ACC112 (cell line): ENCODE measurements at regions not wholly inside any gene's neighbourhood (a gene's known extent, or its start where the extent isn't known, plus 50 kb on each side); places are given as distances from the start of the nearest gene placed in this dataset.

Source experiments
- H2AFZ ChIP-seq: fragments of 200-600 bp; sonication (generic); one replicate; pipeline ENCODE4 v1.6.0; 2017; ENCODE audit warnings: antibody characterized with exemption, low read length; ENCODE audit not compliant: unreplicated experiment
- H3K27ac ChIP-seq: fragments of 200-600 bp; sonication (generic); 2 replicates; pipeline ENCODE4 v1.5.1; 2014; ENCODE audit warnings: low read depth, mild to moderate bottlenecking, antibody characterized with exemption, low read length, moderate library complexity
- H3K27me3 ChIP-seq: fragments of 200-600 bp; sonication (generic); 2 replicates; pipeline ENCODE4 v1.6.1; 2014; ENCODE audit warnings: mild to moderate bottlenecking, antibody characterized with exemption, low read length, moderate library complexity, mixed read lengths; ENCODE audit not compliant: insufficient read depth
- H3K36me3 ChIP-seq: fragments of 200-600 bp; sonication (generic); 2 replicates; pipeline ENCODE4 v1.6.1; 2016; ENCODE audit warnings: mild to moderate bottlenecking, antibody characterized with exemption, low read length, moderate library complexity, mixed read lengths; ENCODE audit not compliant: insufficient read depth
- H3K4me1 ChIP-seq: fragments of 200-600 bp; sonication (generic); one replicate; pipeline ENCODE4 v1.6.1; 2016; ENCODE audit warnings: low read length, mixed read lengths; ENCODE audit not compliant: insufficient read depth, unreplicated experiment, control insufficient read depth
- H3K4me3 ChIP-seq: fragments of 200-600 bp; sonication (generic); 2 replicates; pipeline ENCODE4 v1.5.1; 2014; ENCODE audit warnings: mild to moderate bottlenecking, low read depth, low read length
- H3K79me2 ChIP-seq: fragments of 200-600 bp; sonication (generic); one replicate; pipeline ENCODE4 v1.6.0; 2016; ENCODE audit warnings: low read length; ENCODE audit not compliant: control insufficient read depth, unreplicated experiment, insufficient read depth

DNA sequence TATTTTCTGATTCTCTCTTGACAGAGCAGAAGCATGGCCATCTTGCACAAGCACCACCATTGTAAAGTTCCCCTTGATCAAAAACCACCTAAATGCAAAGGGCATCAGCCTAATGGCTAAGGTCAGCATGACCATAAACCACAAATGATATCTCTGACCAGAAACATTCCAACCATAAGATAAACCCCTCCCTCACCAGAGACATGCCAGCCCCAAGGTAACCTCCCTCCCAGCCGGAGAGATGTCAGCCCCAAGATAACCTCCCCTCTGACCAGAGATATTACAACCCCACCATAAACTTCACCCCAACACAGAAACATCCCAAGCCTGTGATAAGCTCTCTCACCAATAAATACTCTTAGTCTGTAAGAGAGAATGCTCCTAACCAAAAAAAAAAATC lies 72.1 kb upstream of the CDK1 start:
- peaks cover 7% of the 10 kb centered on the region for H3K4me1 ChIP-seq
- H3K79me2 ChIP-seq: no peaks in the 10 kb centered on the region
- H2AFZ ChIP-seq: no peak overlapping the region
- no peak overlapping the region for H3K4me3 ChIP-seq
- no peaks in the 10 kb centered on the region for H3K36me3 ChIP-seq
- no peaks in the 10 kb centered on the region for H3K27me3 ChIP-seq
- no peak overlapping the region for H3K27ac ChIP-seq

DNA sequence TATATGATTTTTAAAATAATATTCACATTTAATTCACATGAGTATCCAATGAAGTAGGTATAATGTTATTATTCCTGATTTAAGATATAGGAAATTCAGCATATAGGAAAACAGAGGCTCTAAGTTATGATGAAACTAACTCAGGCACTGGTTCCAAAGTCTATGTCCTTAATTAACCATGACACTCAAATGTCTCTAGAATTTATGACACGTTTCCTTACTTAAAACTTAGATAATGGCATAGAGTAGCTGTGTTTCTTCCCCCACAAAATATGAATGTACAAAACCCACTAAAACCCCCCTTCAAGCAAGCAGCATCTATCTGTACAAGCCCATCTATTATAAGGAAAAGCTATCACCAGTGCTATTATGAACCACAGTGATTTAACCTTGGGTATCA lies 72.9 kb upstream of the CDK1 start:
- H3K4me1 ChIP-seq: peaks cover 7% of the 10 kb centered on the region
- no peaks in the 10 kb centered on the region for H3K27me3 ChIP-seq
- no peaks in the 10 kb centered on the region for H3K79me2 ChIP-seq
- H3K36me3 ChIP-seq: no peaks in the 10 kb centered on the region
- no peak overlapping the region for H3K4me3 ChIP-seq
- H3K27ac ChIP-seq: no peak overlapping the region
- H2AFZ ChIP-seq: no peak overlapping the region

DNA sequence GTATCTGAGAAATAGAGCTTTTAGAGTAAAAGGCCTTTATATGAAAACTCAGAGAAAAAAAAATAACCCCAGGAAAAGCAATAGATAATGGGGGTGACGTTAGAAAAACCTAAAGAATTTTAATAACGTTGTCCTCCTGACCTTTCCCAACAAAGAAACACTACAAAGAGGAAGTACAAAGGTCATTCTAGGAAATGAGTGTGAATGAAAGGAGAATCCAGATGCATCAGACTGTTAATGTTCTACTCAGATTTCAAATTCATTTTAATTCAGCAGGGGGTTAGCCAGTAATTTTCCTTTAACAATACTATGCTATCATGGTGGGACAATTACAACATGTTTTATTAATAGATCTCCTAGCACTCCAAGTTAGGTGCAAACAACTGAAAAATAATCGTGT lies 73.8 kb upstream of the CDK1 start:
- H3K36me3 ChIP-seq: no peaks in the 10 kb centered on the region
- H3K27ac ChIP-seq: no peak overlapping the region
- H3K4me3 ChIP-seq: no peak overlapping the region
- no peaks in the 10 kb centered on the region for H3K79me2 ChIP-seq
- H2AFZ ChIP-seq: no peak overlapping the region
- H3K4me1 ChIP-seq: peaks cover 7% of the 10 kb centered on the region
- H3K27me3 ChIP-seq: no peaks in the 10 kb centered on the region

DNA sequence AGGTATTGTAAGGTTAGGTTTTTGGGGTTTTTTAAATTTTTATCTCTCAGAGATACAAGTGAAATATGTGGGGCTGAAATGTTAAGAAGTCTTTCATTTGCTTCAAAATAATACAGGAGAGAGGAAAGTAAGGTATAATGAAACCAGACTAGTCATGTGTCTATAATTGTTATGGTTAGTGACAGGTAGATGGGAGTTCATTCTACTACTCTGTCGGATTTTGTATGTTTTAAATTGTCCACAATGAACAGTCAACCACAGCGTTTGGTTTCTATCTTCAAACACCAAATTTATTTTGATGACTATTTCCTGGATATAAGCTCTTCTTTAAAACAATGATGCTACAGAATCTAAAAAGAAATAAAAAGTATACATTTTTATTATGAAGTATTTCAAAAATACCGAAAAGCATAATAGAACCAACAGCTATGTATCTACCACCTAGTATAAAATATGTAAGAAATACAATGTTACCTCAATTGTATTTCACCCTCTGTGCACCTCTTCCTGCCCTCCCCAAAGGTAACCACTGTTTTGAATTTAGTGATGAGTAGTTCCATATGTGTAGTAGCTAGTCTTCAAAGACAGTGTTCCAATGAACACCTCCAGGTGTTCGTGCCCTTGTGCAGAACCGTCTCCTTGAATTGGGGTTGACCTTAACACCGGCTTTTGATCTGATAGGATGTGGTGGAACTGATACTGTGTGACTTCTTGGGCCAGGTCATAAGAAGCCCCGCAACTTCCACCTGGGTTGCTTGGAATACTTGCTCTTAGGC lies 74.8 kb upstream of the CDK1 start:
- Histone ChIP-seq H3K27ac (no peak overlapping the region), H2AFZ (no peak overlapping the region)

DNA sequence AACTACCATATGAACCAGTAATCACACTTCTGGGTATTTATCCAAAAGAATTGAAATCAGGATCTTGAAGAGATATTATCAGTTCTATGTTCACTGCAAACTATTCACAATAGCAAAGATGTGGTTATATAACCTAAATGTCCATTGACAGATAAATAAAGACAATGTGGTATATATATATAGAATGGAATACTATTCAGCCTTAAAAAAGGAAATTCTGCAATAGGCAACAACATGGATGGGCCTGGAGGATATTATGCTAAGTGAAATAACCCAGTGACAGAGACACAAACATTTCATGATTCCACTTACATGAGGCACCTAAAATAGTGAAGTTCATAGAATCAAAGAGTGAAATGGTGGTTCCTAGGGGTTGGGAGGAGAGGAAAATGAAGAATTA lies 90.6 kb upstream of the CDK1 start:
- Histone ChIP-seq H3K4me1 (no peaks in the 10 kb centered on the region), H3K27me3 (peaks cover 9% of the 10 kb centered on the region; the same call in 1 of the 2 replicates), H3K4me3 (no peak overlapping the region), H2AFZ (no peak overlapping the region), H3K36me3 (no peaks in the 10 kb centered on the region), H3K79me2 (no peaks in the 10 kb centered on the region), H3K27ac (no peak overlapping the region)

More for the DNA sequence above, 74.8 kb upstream of the CDK1 start:
- Histone ChIP-seq H3K4me1 (peaks cover 7% of the 10 kb centered on the region), H3K4me3 (no peak overlapping the region), H3K27me3 (no peaks in the 10 kb centered on the region), H3K36me3 (no peaks in the 10 kb centered on the region), H3K79me2 (no peaks in the 10 kb centered on the region)

DNA sequence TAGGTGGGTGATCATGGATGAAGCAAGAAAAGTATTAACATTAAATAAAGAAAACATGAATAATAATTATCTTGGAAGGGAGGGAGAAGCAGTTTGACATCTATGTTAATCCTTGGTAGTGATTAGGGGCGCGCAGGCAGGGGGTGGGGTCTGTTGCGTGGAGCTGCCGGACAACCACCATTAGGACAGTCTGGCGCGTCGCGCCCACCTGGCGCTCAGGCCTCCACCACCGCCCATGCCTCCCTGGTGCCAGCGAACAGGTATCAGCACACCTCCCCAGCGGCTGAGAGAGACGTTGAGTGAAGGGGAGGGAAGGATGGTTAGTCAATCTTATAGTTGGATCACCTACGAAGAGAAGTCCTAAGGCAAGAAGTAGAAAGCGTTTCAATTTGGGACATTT lies 94.2 kb upstream of the CDK1 start:
- no peak overlapping the region for H3K4me3 ChIP-seq
- no peak overlapping the region for H3K27ac ChIP-seq
- peaks cover 9% of the 10 kb centered on the region; the same call in 1 of the 2 replicates for H3K27me3 ChIP-seq
- H3K4me1 ChIP-seq: no peaks in the 10 kb centered on the region
- H3K79me2 ChIP-seq: no peaks in the 10 kb centered on the region
- H3K36me3 ChIP-seq: no peaks in the 10 kb centered on the region
- H2AFZ ChIP-seq: no peak overlapping the region

DNA sequence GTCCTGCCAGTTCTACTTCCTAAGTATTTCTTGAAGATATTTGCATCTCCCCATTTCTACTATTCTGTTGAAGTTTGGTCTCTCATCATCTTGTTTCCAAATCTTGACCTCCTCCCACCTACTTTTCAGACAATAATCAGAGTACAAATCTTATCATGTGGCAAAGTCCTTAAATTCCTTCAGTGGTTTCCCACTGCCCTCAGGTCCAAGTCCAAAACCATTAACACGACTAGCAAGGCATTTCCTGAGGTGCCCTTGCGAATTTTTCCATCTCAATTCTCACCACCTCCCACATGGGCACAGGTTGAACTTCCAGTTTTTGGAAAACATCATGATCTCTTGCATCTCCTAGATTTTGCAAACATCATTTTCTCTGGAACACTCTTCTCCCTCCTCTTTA lies 97.2 kb upstream of the CDK1 start:
- Histone ChIP-seq H3K27ac (no peak overlapping the region), H3K4me1 (peaks cover 14% of the 10 kb centered on the region), H2AFZ (no peak overlapping the region), H3K79me2 (no peaks in the 10 kb centered on the region), H3K27me3 (peaks cover 5% of the 10 kb centered on the region; the same call in 1 of the 2 replicates), H3K4me3 (no peak overlapping the region), H3K36me3 (no peaks in the 10 kb centered on the region)

DNA sequence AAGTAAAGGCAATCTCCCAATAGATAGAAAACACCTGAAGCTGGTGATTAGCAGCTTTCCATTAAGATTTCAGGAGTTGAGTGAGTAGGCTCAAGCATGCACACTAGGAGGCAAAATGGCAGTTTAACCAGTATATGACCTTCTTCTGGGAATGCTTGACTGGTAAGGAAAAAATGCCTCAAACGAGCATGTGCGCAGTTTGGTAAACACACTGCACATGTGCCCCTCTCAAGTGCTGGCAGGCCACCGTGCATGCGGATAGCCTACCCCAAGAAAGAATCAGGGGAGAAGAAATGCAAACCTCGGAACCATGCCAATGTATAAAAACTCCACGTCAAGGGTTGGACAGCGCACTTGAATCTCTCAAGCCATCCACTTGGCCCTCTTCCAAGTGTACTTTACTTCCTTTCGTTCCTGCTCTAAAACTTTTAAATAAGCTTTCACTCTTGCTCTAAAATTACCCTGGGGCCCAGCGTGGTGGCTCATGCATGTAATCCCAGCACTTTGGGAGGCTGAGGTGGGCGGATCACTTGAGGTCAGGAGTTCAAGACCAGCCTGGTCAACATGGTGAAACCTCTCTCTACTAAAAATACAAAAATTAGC lies 98.8 kb upstream of the CDK1 start:
- H3K79me2 ChIP-seq: no peaks in the 10 kb centered on the region
- H3K27ac ChIP-seq: no peak overlapping the region
- no peak overlapping the region for H3K4me3 ChIP-seq
- H3K27me3 ChIP-seq: no peaks in the 10 kb centered on the region
- no peak overlapping the region for H2AFZ ChIP-seq
- peaks cover 14% of the 10 kb centered on the region for H3K4me1 ChIP-seq
- no peaks in the 10 kb centered on the region for H3K36me3 ChIP-seq

DNA sequence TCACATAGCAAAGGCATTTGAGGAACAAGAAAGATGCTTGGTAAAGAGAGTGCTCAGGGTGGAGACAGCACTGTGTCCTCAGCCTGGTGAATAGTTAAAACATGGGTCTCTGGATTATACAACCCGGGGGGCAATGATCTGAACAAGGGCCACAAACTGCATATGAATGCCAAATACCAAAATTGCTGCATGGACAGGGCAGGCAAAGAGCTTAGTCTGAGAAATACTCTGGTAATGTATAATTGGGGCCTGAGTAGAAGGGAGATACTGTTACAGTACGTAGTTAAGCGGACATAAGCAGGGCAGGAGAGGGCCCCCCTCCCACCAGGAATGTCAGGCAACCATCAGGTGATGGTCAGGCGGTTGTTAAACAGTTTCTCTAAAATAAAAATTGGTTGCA lies 99.3 kb upstream of the CDK1 start:
- H3K4me1 ChIP-seq: peaks cover 14% of the 10 kb centered on the region
- H3K4me3 ChIP-seq: no peak overlapping the region
- H3K79me2 ChIP-seq: no peaks in the 10 kb centered on the region
- H2AFZ ChIP-seq: no peak overlapping the region
- no peaks in the 10 kb centered on the region for H3K27me3 ChIP-seq
- H3K36me3 ChIP-seq: no peaks in the 10 kb centered on the region
- H3K27ac ChIP-seq: no peak overlapping the region

DNA sequence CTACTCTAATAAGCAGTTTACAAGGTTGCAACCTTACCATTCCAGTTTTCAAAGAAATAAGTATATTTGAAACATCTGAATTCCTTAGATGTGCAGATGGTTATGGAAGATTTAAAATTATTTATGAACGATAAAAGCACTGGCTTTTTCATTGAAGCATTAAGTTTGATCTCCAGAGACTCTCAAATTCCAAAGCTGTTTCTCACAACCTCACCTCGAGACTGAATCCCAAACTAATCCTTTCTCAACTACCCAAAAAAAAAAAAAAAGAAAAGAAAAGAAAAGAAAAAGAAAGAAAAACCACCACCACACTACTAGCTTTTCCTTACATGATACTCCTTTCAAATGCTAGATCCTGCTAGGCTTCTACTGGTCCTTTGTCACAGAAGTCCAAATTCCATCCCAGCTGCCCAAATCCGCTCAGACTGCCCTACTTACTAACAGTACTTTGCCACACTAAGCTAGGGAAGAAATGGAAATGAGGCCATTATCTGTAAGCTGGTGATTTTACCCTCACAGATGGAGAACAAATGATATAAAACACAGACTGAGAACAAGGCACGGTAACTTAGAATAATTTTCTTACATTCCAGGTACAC lies 100.6 kb upstream of the CDK1 start:
- peak overlapping the region; percentile 76 for H2AFZ ChIP-seq
- H3K4me3 ChIP-seq: no peak overlapping the region
- H3K27me3 ChIP-seq: no peaks in the 10 kb centered on the region
- H3K4me1 ChIP-seq: peaks cover 14% of the 10 kb centered on the region
- no peaks in the 10 kb centered on the region for H3K79me2 ChIP-seq
- no peaks in the 10 kb centered on the region for H3K36me3 ChIP-seq
- no peak overlapping the region for H3K27ac ChIP-seq

DNA sequence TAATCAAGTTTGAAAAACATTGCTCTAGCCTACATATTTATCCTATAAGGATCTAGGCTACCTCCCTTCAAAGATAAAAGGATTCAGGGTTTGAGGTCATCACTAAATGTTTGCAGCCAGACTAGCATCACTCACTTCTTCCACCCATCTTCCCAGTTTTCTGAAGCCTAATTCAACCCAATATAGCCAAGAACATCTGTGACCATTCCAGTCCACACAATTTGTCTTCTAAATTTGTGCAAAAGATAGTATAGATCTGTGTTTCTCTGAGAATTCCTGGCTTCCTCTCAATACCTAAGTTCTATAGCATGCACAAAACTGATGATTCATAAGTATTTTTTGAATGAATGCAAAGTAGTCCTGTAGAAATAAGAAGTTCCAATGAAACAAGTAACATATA lies 103.0 kb upstream of the CDK1 start:
- Histone ChIP-seq H3K27ac (no peak overlapping the region), H3K27me3 (peaks cover 4% of the 10 kb centered on the region; the same call in 1 of the 2 replicates), H2AFZ (no peak overlapping the region), H3K4me3 (no peak overlapping the region), H3K79me2 (no peaks in the 10 kb centered on the region), H3K4me1 (peaks cover 14% of the 10 kb centered on the region), H3K36me3 (no peaks in the 10 kb centered on the region)
